Progenitor cell of endocrine pancreas (in vitro differentiated cells): ENCODE measurements at regions not wholly inside any gene's neighbourhood (a gene's known extent, or its start where the extent isn't known, plus 50 kb on each side); places are given as distances from the start of the nearest gene placed in this dataset.
A peak's percentile ranks its signal among the peaks of the same experiment; 100 is the strongest.

ENCODE experiments used
- DNase-seq: peaks from one replicate; pipeline ENCODE4 v3.0.0; 2021; ENCODE audit warnings: low spot score; ENCODE audit not compliant: unreplicated experiment
- H3K27ac Mint-ChIP-seq: 2 replicates; pipeline ENCODE4 v1.8.0; 2021; ENCODE audit warnings: mild to moderate bottlenecking, moderate library complexity, mixed read lengths
- H3K27me3 Mint-ChIP-seq: 2 replicates; pipeline ENCODE4 v1.8.0; 2021; ENCODE audit warnings: mixed read lengths
- H3K36me3 Mint-ChIP-seq: 2 replicates; pipeline ENCODE4 v1.8.0; 2022; ENCODE audit warnings: mixed read lengths; ENCODE audit not compliant: insufficient read depth
- H3K4me1 Mint-ChIP-seq: 2 replicates; pipeline ENCODE4 v1.8.0; 2021; ENCODE audit warnings: low read depth, mixed read lengths
- H3K4me3 Mint-ChIP-seq: 2 replicates; pipeline ENCODE4 v1.8.0; 2021; ENCODE audit warnings: low read depth, mild to moderate bottlenecking, moderate library complexity, mixed read lengths
- H3K9me3 Mint-ChIP-seq: 2 replicates; pipeline ENCODE4 v1.8.0; 2021; ENCODE audit warnings: low read depth, mixed read lengths
- CTCF ChIP-seq: fragments of 200-600 bp; sonication (generic); IDR thresholded peaks from one replicate; pipeline ENCODE4 v1.5.0; 2021; ENCODE audit warnings: antibody characterized with exemption, mild to moderate bottlenecking; ENCODE audit not compliant: unreplicated experiment

- H3K36me3 Mint-ChIP-seq: peaks cover under 1% of the 10 kb centered on the region
- no peak overlapping the region for H3K4me3 Mint-ChIP-seq
- no peak for DNase-seq
- H3K4me1 Mint-ChIP-seq: peaks cover 8% of the 10 kb centered on the region
- H3K27me3 Mint-ChIP-seq: no peaks in the 10 kb centered on the region
- peaks cover 2% of the 10 kb centered on the region for H3K9me3 Mint-ChIP-seq
- TF ChIP-seq CTCF: no peak
- H3K27ac Mint-ChIP-seq: no peak overlapping the region
Observed at GRCh38 chr6:90372885-90373284, 76.2 kb upstream of the BACH2 start.

DNA sequence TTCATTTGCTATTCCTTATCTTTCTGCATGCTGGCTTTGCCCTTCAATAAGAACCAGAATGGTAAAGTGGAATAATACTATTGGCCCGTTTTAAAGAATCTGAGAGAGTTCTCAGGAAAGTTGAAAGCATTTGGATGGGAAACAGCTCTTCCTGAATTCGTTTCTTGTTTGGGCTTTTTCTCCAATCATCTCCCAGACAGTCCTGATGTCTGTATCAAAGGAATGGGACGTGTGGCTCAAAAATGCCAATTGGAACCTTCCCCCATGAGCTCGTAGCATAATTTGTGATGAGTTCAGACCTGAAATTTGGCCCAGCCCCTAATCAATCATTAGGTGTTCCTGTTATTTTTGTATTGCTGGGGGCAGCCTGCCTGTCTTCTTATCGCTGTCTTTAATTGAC is 75.8 kb upstream of the BACH2 start:
- TF ChIP-seq CTCF: no peak
- peaks cover 5% of the 10 kb centered on the region for H3K9me3 Mint-ChIP-seq
- no peaks in the 10 kb centered on the region for H3K27me3 Mint-ChIP-seq
- DNase-seq: no peak
- no peak overlapping the region for H3K4me3 Mint-ChIP-seq
- peaks cover 8% of the 10 kb centered on the region for H3K4me1 Mint-ChIP-seq
- H3K27ac Mint-ChIP-seq: no peak overlapping the region
- peaks cover 1% of the 10 kb centered on the region for H3K36me3 Mint-ChIP-seq

GRCh38 chr6:90370493-90370959 is 73.9 kb upstream of the BACH2 start:
- H3K4me1 Mint-ChIP-seq: peaks cover 8% of the 10 kb centered on the region
- H3K27ac Mint-ChIP-seq: no peak overlapping the region

DNA sequence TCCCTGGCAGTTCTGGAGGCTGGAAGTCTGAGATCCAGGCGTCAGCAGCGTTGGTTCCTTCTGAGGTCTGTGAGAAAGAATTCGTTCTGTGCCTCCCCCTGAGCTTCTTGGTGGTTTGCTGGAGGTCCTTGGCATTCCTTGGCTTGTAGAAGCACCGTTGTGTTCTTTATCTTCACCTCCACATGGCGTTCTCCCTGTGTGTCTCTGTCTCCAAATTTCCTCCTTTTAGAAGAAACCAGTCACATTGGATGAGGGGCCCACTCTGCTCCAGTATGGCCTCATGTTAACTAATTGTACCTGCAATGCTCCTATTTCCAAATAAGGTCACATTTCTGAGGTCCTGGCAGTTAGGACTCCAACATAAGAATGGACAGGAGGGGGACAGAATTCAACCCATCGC is 73.0 kb upstream of the BACH2 start:
- H3K4me3 Mint-ChIP-seq: no peak overlapping the region
- TF ChIP-seq CTCF: no peak
- H3K27me3 Mint-ChIP-seq: peaks cover 6% of the 10 kb centered on the region
- peaks cover 8% of the 10 kb centered on the region for H3K4me1 Mint-ChIP-seq
- H3K27ac Mint-ChIP-seq: peak overlapping the region; percentile 62
- H3K36me3 Mint-ChIP-seq: peaks cover 1% of the 10 kb centered on the region
- no peak for DNase-seq
- peaks cover 5% of the 10 kb centered on the region for H3K9me3 Mint-ChIP-seq

More at GRCh38 chr6:90370493-90370959, 73.9 kb upstream of the BACH2 start:
- peaks cover 5% of the 10 kb centered on the region for H3K9me3 Mint-ChIP-seq
- TF ChIP-seq CTCF: no peak
- DNase-seq: no peak
- peaks cover 3% of the 10 kb centered on the region for H3K27me3 Mint-ChIP-seq
- peaks cover 1% of the 10 kb centered on the region for H3K36me3 Mint-ChIP-seq
- H3K4me3 Mint-ChIP-seq: no peak overlapping the region

DNA sequence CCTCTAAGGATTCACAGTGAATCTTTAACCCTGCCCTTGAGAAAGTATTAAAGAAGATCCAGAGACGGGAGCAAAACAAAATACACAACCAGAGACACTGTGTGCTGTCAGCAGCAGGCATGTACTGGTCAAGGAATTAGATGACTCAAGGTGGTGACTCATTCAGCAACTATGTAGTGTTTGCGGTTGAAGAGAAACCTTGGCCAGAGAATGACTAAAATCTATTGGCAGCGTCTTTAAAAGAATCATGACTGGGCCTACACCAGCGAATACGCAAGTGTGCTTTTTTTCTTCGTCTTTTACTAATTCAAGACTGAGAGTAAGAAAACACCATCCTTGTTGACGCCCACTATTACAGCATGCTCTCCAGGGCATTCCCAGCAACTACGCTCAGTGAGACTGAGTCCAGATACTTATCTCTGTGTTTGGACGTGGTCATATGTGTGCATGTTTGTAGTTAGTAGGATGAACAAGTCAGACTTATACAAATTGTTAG is 72.4 kb upstream of the BACH2 start:
- TF ChIP-seq CTCF: no peak
- H3K27me3 Mint-ChIP-seq: peaks cover 6% of the 10 kb centered on the region
- H3K4me1 Mint-ChIP-seq: peaks cover 8% of the 10 kb centered on the region
- peak overlapping the region; percentile 62 for H3K27ac Mint-ChIP-seq
- peaks cover 1% of the 10 kb centered on the region for H3K36me3 Mint-ChIP-seq
- H3K9me3 Mint-ChIP-seq: peaks cover 5% of the 10 kb centered on the region
- no peak for DNase-seq
- H3K4me3 Mint-ChIP-seq: no peak overlapping the region
